NT2/D1 (cell line): ENCODE measurements at regions not wholly inside any gene's neighbourhood (a gene's known extent, or its start where the extent isn't known, plus 50 kb on each side); places are given as distances from the start of the nearest gene placed in this dataset.
"Not testable (repeated sequence)": the region's sequence is repeated elsewhere in the genome, so short reads cannot be mapped to it uniquely, and the experiment has no call there.

Experiments used
- DNase-seq: peaks from one replicate; pipeline ENCODE4 v3.0.0-alpha.2; 2011; ENCODE audit warnings: low read depth, low spot score
- H3K27me3 ChIP-seq: 2 replicates; pipeline ENCODE4 v1.6.0; 2011; ENCODE audit warnings: mild to moderate bottlenecking; ENCODE audit not compliant: insufficient read length, insufficient read depth
- H3K36me3 ChIP-seq: 2 replicates; pipeline ENCODE4 v1.6.1; 2011; ENCODE audit warnings: mild to moderate bottlenecking, low read length, mixed read lengths; ENCODE audit not compliant: insufficient read depth, insufficient read length
- H3K4me1 ChIP-seq: 2 replicates; pipeline ENCODE4 v1.5.1; 2011; ENCODE audit not compliant: insufficient read depth, insufficient read length
- H3K4me3 ChIP-seq: 2 replicates; pipeline ENCODE4 v1.5.1; 2011; ENCODE audit warnings: low read depth; ENCODE audit not compliant: insufficient read length
- H3K9ac ChIP-seq: 2 replicates; pipeline ENCODE4 v1.6.0; 2011; ENCODE audit warnings: low read depth; ENCODE audit not compliant: insufficient read length
- H3K9me3 ChIP-seq: 2 replicates; pipeline ENCODE4 v1.5.1; 2011; ENCODE audit warnings: mild to moderate bottlenecking, low read length; ENCODE audit not compliant: insufficient read depth
- SUZ12 ChIP-seq: IDR thresholded peaks from 2 replicates; pipeline ENCODE4 v1.6.1; 2011; ENCODE audit not compliant: insufficient read length, insufficient read depth; ENCODE audit errors: extremely low read depth
- YY1 ChIP-seq: IDR thresholded peaks from 2 replicates; pipeline ENCODE4 v1.6.1; 2011; ENCODE audit not compliant: insufficient read length, insufficient read depth
- ZNF274 ChIP-seq: IDR thresholded peaks from 2 replicates; pipeline ENCODE4 v1.6.1; 2011; ENCODE audit warnings: mild to moderate bottlenecking, low read depth, low read length

GRCh38 chr13:44786756-44787155, 202.5 kb downstream of the NUFIP1 start:
- no peaks in the 10 kb centered on the region for H3K4me1 ChIP-seq
- no peak for TF ChIP-seq YY1
- TF ChIP-seq SUZ12: no peak
- TF ChIP-seq ZNF274: no peak
- H3K4me3 ChIP-seq: no peak overlapping the region
- no peak for DNase-seq
- no peaks in the 10 kb centered on the region for H3K27me3 ChIP-seq
- H3K9ac ChIP-seq: no peak overlapping the region
- no peaks in the 10 kb centered on the region for H3K36me3 ChIP-seq
- peaks cover 9% of the 10 kb centered on the region; the same call in 1 of the 2 replicates for H3K9me3 ChIP-seq

GRCh38 chr13:44785401-44785800, 203.9 kb downstream of the NUFIP1 start:
- no peak overlapping the region for H3K4me3 ChIP-seq
- no peak for DNase-seq
- H3K9me3 ChIP-seq: peaks cover 9% of the 10 kb centered on the region; the same call in 1 of the 2 replicates
- no peaks in the 10 kb centered on the region for H3K27me3 ChIP-seq
- TF ChIP-seq ZNF274: no peak
- no peak for TF ChIP-seq YY1
- no peak for TF ChIP-seq SUZ12
- no peaks in the 10 kb centered on the region for H3K36me3 ChIP-seq
- no peaks in the 10 kb centered on the region for H3K4me1 ChIP-seq
- no peak overlapping the region for H3K9ac ChIP-seq

GRCh38 chr13:44784708-44785080, 204.6 kb downstream of the NUFIP1 start:
- peaks cover 4% of the 10 kb centered on the region; the same call in 1 of the 2 replicates for H3K9me3 ChIP-seq
- no peak for TF ChIP-seq SUZ12
- no peak for TF ChIP-seq ZNF274
- no peak for TF ChIP-seq YY1
- no peaks in the 10 kb centered on the region for H3K4me1 ChIP-seq
- DNase-seq: no peak
- no peaks in the 10 kb centered on the region for H3K36me3 ChIP-seq
- no peak overlapping the region for H3K9ac ChIP-seq
- H3K4me3 ChIP-seq: no peak overlapping the region
- no peaks in the 10 kb centered on the region for H3K27me3 ChIP-seq

GRCh38 chr13:44783994-44784707, 205.1 kb downstream of the NUFIP1 start:
- Histone ChIP-seq H3K36me3 (no peaks in the 10 kb centered on the region), H3K4me3 (no peak overlapping the region), H3K9me3 (no peaks in the 10 kb centered on the region), H3K4me1 (no peaks in the 10 kb centered on the region), H3K9ac (no peak overlapping the region), H3K27me3 (no peaks in the 10 kb centered on the region)
- TF ChIP-seq SUZ12 (no peak), YY1 (no peak), ZNF274 (no peak)
- no peak for DNase-seq

GRCh38 chr13:44780591-44781280, 204.6 kb upstream of the TSC22D1 start:
- Histone ChIP-seq H3K9ac (no peak overlapping the region), H3K4me3 (no peak overlapping the region), H3K4me1 (no peaks in the 10 kb centered on the region), H3K9me3 (no peaks in the 10 kb centered on the region), H3K36me3 (no peaks in the 10 kb centered on the region), H3K27me3 (no peaks in the 10 kb centered on the region)
- no peak for DNase-seq
- no peak for TF ChIP-seq SUZ12
- no peak for TF ChIP-seq ZNF274
- no peak for TF ChIP-seq YY1

- no peak for TF ChIP-seq YY1
- no peak for TF ChIP-seq ZNF274
- TF ChIP-seq SUZ12: no peak
- H3K4me1 ChIP-seq: no peaks in the 10 kb centered on the region
- no peak for DNase-seq
Observed at GRCh38 chr13:44778761-44779484, 202.8 kb upstream of the TSC22D1 start.

GRCh38 chr13:44775290-44775689, 199.2 kb upstream of the TSC22D1 start:
- H3K27me3 ChIP-seq, H3K9me3 ChIP-seq, H3K36me3 ChIP-seq, H3K4me3 ChIP-seq, DNase-seq, H3K4me1 ChIP-seq, H3K9ac ChIP-seq: not testable (repeated sequence)

More at GRCh38 chr13:44778761-44779484, 202.8 kb upstream of the TSC22D1 start:
- H3K36me3 ChIP-seq: no peaks in the 10 kb centered on the region
- no peak overlapping the region for H3K4me3 ChIP-seq
- no peaks in the 10 kb centered on the region for H3K9me3 ChIP-seq
- no peak overlapping the region for H3K9ac ChIP-seq
- H3K27me3 ChIP-seq: no peaks in the 10 kb centered on the region
